ENCODE measurements at regions not wholly inside any gene's neighbourhood (a gene's known extent, or its start where the extent isn't known, plus 50 kb on each side); places are given as distances from the start of the nearest gene placed in this dataset.

DNA sequence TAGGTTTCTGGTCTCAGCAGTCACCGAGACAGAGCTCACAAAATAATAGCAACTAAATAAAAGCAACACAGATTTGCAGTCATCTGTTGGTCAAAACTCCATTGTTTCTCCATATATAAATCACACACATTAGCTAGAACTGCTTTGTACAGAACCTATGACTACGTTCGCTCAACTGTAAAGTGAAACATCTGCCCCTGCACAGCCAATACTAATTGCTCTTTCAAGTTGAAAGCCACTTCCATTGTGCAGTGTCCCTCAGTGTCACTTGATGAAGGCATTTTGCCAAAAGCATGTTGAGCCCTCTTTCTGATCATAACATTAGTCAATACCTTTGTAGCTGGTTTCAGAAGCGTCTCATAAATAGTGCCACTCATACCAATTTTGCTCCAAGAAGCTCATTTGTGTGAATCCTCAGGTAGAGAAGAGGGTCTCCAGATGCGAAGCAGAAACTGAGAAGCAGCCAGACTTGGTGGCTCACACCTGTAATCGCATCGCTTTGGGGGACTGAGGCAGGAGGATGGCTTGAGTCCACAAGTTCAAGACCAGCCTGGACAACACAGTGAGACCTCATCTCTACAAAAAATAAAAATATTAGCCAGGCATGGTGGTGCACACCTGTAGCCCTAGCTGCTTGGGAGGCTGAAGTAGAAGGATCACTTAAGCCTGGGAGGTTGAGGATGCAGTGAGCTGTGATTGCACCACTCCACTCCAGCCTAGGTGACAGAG lies 68.9 kb downstream of the PERP start:
- Histone ChIP-seq H3K36me3 (ENCODE audit: control insufficient read depth in 1 of 2, insufficient read depth in 2 of 2, low read length in 2 of 2) (no peaks in the 10 kb centered on the region), H3K27ac (ENCODE audit: low read depth, low read length) (no peak overlapping the region), H3K4me3 (ENCODE audit: low read depth in 1 of 2, low read length in 2 of 2) (no peak overlapping the region), H3K4me1 (ENCODE audit: control insufficient read depth in 1 of 2, insufficient read depth in 2 of 2, low read length in 2 of 2) (no peaks in the 10 kb centered on the region), H3K27me3 (ENCODE audit: control insufficient read depth in 1 of 2, insufficient read depth in 2 of 2, low read length in 2 of 2) (no peaks in the 10 kb centered on the region), H3K9ac (ENCODE audit: low read depth in 1 of 2, low read length in 2 of 2) (no peak overlapping the region), H3K9me3 (ENCODE audit: control insufficient read depth in 1 of 2, low read length in 2 of 2) (peaks cover 0 to 3% of the 10 kb centered on the region in 2 donors)
